Neural progenitor cell (in vitro differentiated cells): ENCODE measurements at regions not wholly inside any gene's neighbourhood (a gene's known extent, or its start where the extent isn't known, plus 50 kb on each side); places are given as distances from the start of the nearest gene placed in this dataset.

Source experiments
- CTCF ChIP-seq: fragments of 200-600 bp; sonication (generic); IDR thresholded peaks from 2 replicates; pipeline ENCODE4 v1.5.1; 2017; ENCODE audit warnings: antibody characterized with exemption, mild to moderate bottlenecking
- EZH2 ChIP-seq: fragments of 200-600 bp; sonication (generic); IDR thresholded peaks from 2 replicates; pipeline ENCODE4 v1.6.1; 2017; ENCODE audit warnings: antibody characterized with exemption, mild to moderate bottlenecking, moderate library complexity
- EZH2phosphoT487 ChIP-seq: fragments of 200-600 bp; sonication (generic); IDR thresholded peaks from 2 replicates; pipeline ENCODE4 v1.6.1; 2017; ENCODE audit warnings: antibody characterized with exemption

GRCh38 chr7:25311346-25311745 is 83.1 kb upstream of the NPVF start:
- TF ChIP-seq CTCF, result no peak
- TF ChIP-seq EZH2, result no peak
- TF ChIP-seq EZH2phosphoT487, result no peak
